GM12878 (cell line): ENCODE measurements at regions not wholly inside any gene's neighbourhood (a gene's known extent, or its start where the extent isn't known, plus 50 kb on each side); places are given as distances from the start of the nearest gene placed in this dataset.

Experiments used
- ATAC-seq: fragments of 200-7000 bp; cut with Tn5 transposase; 3 replicates; pipeline ENCODE4 v1.9.1; 2020; ENCODE audit warnings: mild to moderate bottlenecking, moderate library complexity
- BruUV-seq: library from RNA; stranded (reverse); fragments of 400-500 nt; replicated peaks from 2 replicates; lab custom pipeline; 2021; lab: Mats Ljungman, UMichigan
- CTCF ChIA-PET: fragments of 300-600 bp; sonication (Branson Sonifier 250); formaldehyde crosslinking; extraction: SDS; loops from one replicate; lab custom pipeline; 2021; ENCODE audit warnings: inconsistent platforms; lab: Yijun Ruan, JAX
- POLR2A ChIA-PET: fragments of 350-600 bp; formaldehyde crosslinking; extraction: SDS; loops from one replicate; lab custom pipeline; 2021; ENCODE audit warnings: inconsistent platforms; lab: Charles Lee
- RAD21 ChIA-PET: fragments of 300-600 bp; sonication (Branson Sonifier 250); formaldehyde crosslinking; loops from one replicate; lab custom pipeline; 2023; ENCODE audit warnings: antibody characterized with exemption; ENCODE audit not compliant: unreplicated experiment; lab: Charles Lee
- SMC1A ChIA-PET: fragments of 300-600 bp; sonication (Branson Sonifier 250); formaldehyde crosslinking; loops from one replicate; lab custom pipeline; 2023; ENCODE audit not compliant: unreplicated experiment, uncharacterized antibody; lab: Charles Lee
- DNase-seq: peaks from one replicate; pipeline ENCODE4 v3.0.0-alpha.2; 2011; ENCODE audit warnings: low read depth, low spot score
- FAIRE-seq: peaks from 3 replicates; lab custom pipeline; 2011; peaks lifted over from hg19 to GRCh38; lab: Jason Lieb, UNC
- H2AFZ ChIP-seq: 2 replicates; pipeline ENCODE4 v1.6.0; 2011; ENCODE audit warnings: low read depth, low read length, control low read depth; ENCODE audit not compliant: control insufficient read depth
- H3K27ac ChIP-seq: 2 replicates; pipeline ENCODE4 v1.5.1; 2011; ENCODE audit warnings: control low read depth; ENCODE audit not compliant: control insufficient read depth, insufficient read depth
- H3K27me3 ChIP-seq, 2 experiments: replicated peaks in 1 of 2; 2 replicates each; pipeline versions ENCODE4 v1.6.0 to v1.6.1; 2011; ENCODE audit warnings: low read length in 1 of 2; ENCODE audit not compliant: control insufficient read depth in 2 of 2, insufficient read depth in 2 of 2
- H3K36me3 ChIP-seq, 2 experiments: 2 replicates each; pipeline ENCODE4 v1.5.1; 2011; ENCODE audit warnings: low read length in 1 of 2; ENCODE audit not compliant: control insufficient read depth in 2 of 2, insufficient read depth in 2 of 2
- H3K4me1 ChIP-seq: 2 replicates; pipeline ENCODE4 v1.6.1; 2011; ENCODE audit warnings: mild to moderate bottlenecking, low read length, moderate library complexity, mixed read lengths; ENCODE audit not compliant: control insufficient read depth, insufficient read depth
- H3K4me2 ChIP-seq: 2 replicates; pipeline ENCODE4 v1.6.0; 2011; ENCODE audit warnings: control low read depth; ENCODE audit not compliant: control insufficient read depth, insufficient read depth
- H3K4me3 ChIP-seq: fragments of 200-600 bp; sonication (generic); 2 replicates; pipeline ENCODE4 v1.5.1; 2016
- H3K79me2 ChIP-seq: 2 replicates; pipeline ENCODE4 v1.6.0; 2011; ENCODE audit warnings: low read length; ENCODE audit not compliant: control insufficient read depth, insufficient read depth
- H3K9ac ChIP-seq: 2 replicates; pipeline ENCODE4 v1.8.0; 2011; ENCODE audit warnings: low read length, control low read depth, mixed read lengths; ENCODE audit not compliant: control insufficient read depth, insufficient read depth
- H3K9me3 ChIP-seq: replicated peaks from 3 replicates; pipeline ENCODE4 v1.5.1; 2011; ENCODE audit warnings: mild to moderate bottlenecking, low read length; ENCODE audit not compliant: control insufficient read depth, insufficient read depth
- H4K20me1 ChIP-seq: 2 replicates; pipeline ENCODE4 v1.6.0; 2011; ENCODE audit not compliant: control insufficient read depth, insufficient read depth
- CREM ChIP-seq: IDR thresholded peaks from 2 replicates; pipeline ENCODE4 v1.6.1; 2014; ENCODE audit warnings: antibody characterized with exemption, low read depth
- EGR1 ChIP-seq, 2 experiments: IDR thresholded peaks; 1 replicate in 1 of 2; 2 replicates in 1 of 2; pipeline ENCODE4 v1.6.1; 2011 to 2012; ENCODE audit warnings: low read depth in 2 of 2, low read length in 2 of 2, borderline replicate concordance in 1 of 2, mild to moderate bottlenecking in 1 of 2, moderate library complexity in 1 of 2
- ESRRA ChIP-seq: IDR thresholded peaks from 2 replicates; pipeline ENCODE4 v1.6.1; 2012; ENCODE audit warnings: mild to moderate bottlenecking, low read length, improper control_type of control experiment
- FOXK2 ChIP-seq: fragments of 450-650 bp; IDR thresholded peaks from 2 replicates; pipeline ENCODE4 v1.6.1; 2017; ENCODE audit warnings: mild to moderate bottlenecking, moderate library complexity
- KDM1A ChIP-seq: fragments of 200-600 bp; sonication (generic); IDR thresholded peaks from 2 replicates; pipeline ENCODE4 v1.6.1; 2016; ENCODE audit warnings: borderline replicate concordance
- NFYB ChIP-seq: IDR thresholded peaks from 2 replicates; pipeline ENCODE4 v1.6.1; 2011; ENCODE audit warnings: low read depth, mild to moderate bottlenecking, low read length, improper control_type of control experiment, moderate library complexity; ENCODE audit not compliant: insufficient read depth
- NR2C2 ChIP-seq: IDR thresholded peaks from 2 replicates; pipeline ENCODE4 v1.6.1; 2011; ENCODE audit warnings: borderline replicate concordance, low read depth; ENCODE audit not compliant: control insufficient read depth, insufficient read length
- PAX8 ChIP-seq: fragments of 450-650 bp; IDR thresholded peaks from 2 replicates; pipeline ENCODE4 v1.6.1; 2017; ENCODE audit warnings: mild to moderate bottlenecking, moderate library complexity
- POLR2A ChIP-seq: IDR thresholded peaks from 2 replicates; pipeline ENCODE4 v1.6.1; 2011; ENCODE audit warnings: low read depth, mild to moderate bottlenecking, low read length
- SPI1 ChIP-seq: IDR thresholded peaks from 2 replicates; pipeline ENCODE4 v1.6.1; 2011; ENCODE audit warnings: low read depth, mild to moderate bottlenecking, low read length, moderate library complexity, borderline replicate concordance; ENCODE audit not compliant: insufficient read depth
- TBL1XR1 ChIP-seq: IDR thresholded peaks from 2 replicates; pipeline ENCODE4 v1.6.1; 2012; ENCODE audit warnings: low read depth, low read length, improper control_type of control experiment
- ZBTB40 ChIP-seq: fragments of 450-650 bp; IDR thresholded peaks from 2 replicates; pipeline ENCODE4 v1.6.1; 2016; ENCODE audit warnings: mild to moderate bottlenecking, moderate library complexity, borderline replicate concordance
- whole genome bisulfite sequencing: methylation state at CpG from one replicate; pipeline ENCODE4 v1.1.6; 2016; ENCODE audit warnings: low lambda C conversion rate; ENCODE audit not compliant: insufficient replicate concordance, insufficient coverage; ENCODE audit errors: missing lambda C conversion rate; 5-methylcytosine and 5-hydroxymethylcytosine counted together
- in situ Hi-C: fragments of 300-500 bp; cut with MboI; formaldehyde crosslinking; loops from 9 replicates; pipeline ENCODE4 v1.14.3; 2018; ENCODE audit warnings: mixed read lengths
- intact Hi-C: fragments of 100-400 bp; cut with micrococcal nuclease; formaldehyde crosslinking; loops from one replicate; pipeline ENCODE4 v1.14.2; 2022; ENCODE audit not compliant: unreplicated experiment
- TF ChIP-seq, protein P1 (sequence below): fragments of 450-650 bp; IDR thresholded peaks from 2 replicates; pipeline ENCODE4 v1.6.1; 2018; ENCODE audit warnings: borderline replicate concordance, mild to moderate bottlenecking; ENCODE audit not compliant: partially characterized antibody

- H3K4me1 ChIP-seq = no peaks in the 10 kb centered on the region
Measured at GRCh38 chr16:8230497-8230896, 359.8 kb downstream of the TMEM114 start.

More at GRCh38 chr16:8230497-8230896, 359.8 kb downstream of the TMEM114 start:
- ATAC-seq (no peak), DNase-seq (no peak), FAIRE-seq (no peak)
- Histone ChIP-seq H3K27me3 (no peaks in the 10 kb centered on the region), H3K27ac (no peak overlapping the region), H4K20me1 (no peaks in the 10 kb centered on the region), H3K36me3 (no peaks in the 10 kb centered on the region), H3K4me3 (no peak overlapping the region), H3K4me2 (no peak overlapping the region), H3K9me3 (no peaks in the 10 kb centered on the region; the same call in 2 of the 3 replicates), H3K9ac (no peak overlapping the region), H3K79me2 (no peaks in the 10 kb centered on the region), H2AFZ (no peak overlapping the region)
- no peak for TF ChIP-seq POLR2A
- TF ChIP-seq TBL1XR1 = no peak
- TF ChIP-seq PAX8 = no peak
- no peak for TF ChIP-seq ESRRA
- no peak for TF ChIP-seq FOXK2
- TF ChIP-seq KDM1A = no peak
- TF ChIP-seq, protein P1, sequence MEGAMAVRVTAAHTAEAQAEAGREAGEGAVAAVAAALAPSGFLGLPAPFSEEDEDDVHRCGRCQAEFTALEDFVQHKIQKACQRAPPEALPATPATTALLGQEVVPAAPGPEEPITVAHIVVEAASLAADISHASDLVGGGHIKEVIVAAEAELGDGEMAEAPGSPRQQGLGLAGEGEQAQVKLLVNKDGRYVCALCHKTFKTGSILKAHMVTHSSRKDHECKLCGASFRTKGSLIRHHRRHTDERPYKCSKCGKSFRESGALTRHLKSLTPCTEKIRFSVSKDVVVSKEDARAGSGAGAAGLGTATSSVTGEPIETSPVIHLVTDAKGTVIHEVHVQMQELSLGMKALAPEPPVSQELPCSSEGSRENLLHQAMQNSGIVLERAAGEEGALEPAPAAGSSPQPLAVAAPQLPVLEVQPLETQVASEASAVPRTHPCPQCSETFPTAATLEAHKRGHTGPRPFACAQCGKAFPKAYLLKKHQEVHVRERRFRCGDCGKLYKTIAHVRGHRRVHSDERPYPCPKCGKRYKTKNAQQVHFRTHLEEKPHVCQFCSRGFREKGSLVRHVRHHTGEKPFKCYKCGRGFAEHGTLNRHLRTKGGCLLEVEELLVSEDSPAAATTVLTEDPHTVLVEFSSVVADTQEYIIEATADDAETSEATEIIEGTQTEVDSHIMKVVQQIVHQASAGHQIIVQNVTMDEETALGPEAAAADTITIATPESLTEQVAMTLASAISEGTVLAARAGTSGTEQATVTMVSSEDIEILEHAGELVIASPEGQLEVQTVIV = no peak
- TF ChIP-seq SPI1 = no peak
- TF ChIP-seq ZBTB40 = no peak
- TF ChIP-seq EGR1 (IDR thresholded peaks at IDR 0.05; ENCODE audit: borderline replicate concordance in 1 of 2, low read depth in 2 of 2, low read length in 2 of 2) = no peak
- no peak for TF ChIP-seq NR2C2
- TF ChIP-seq CREM = no peak
- TF ChIP-seq NFYB = no peak
- SMC1A ChIA-PET = no interaction called here
- no TSS peak for BruUV-seq
- RAD21 ChIA-PET = no interaction called here
- POLR2A ChIA-PET = no interaction called here
- CTCF ChIA-PET = no interaction called here
- in situ Hi-C loops (no loop called here), intact Hi-C loops (no loop called here)
- WGBS = 23% methylated on average over 4 of the region's 4 CpGs
